Breast epithelium (tissue), 4 donors: ENCODE measurements at regions not wholly inside any gene's neighbourhood (a gene's known extent, or its start where the extent isn't known, plus 50 kb on each side); places are given as distances from the start of the nearest gene placed in this dataset.

ENCODE experiments used
- DNase-seq, 2 donors: peaks; one replicate each; pipeline ENCODE4 v3.0.0-alpha.2; 2019; ENCODE audit warnings: low spot score in 2 of 2
- H3K27ac ChIP-seq, 2 donors: fragments of 200-600 bp; sonication (generic) in 1 of 2; one replicate each; pipeline ENCODE4 v1.5.1; 2016 to 2019; ENCODE audit warnings: mild to moderate bottlenecking in 1 of 2
- H3K27me3 ChIP-seq, 2 donors: fragments of 200-600 bp; sonication (generic) in 1 of 2; one replicate each; pipeline versions ENCODE4 v1.5.1 to v1.6.0; 2017 to 2019; ENCODE audit warnings: control low read depth in 1 of 2, mild to moderate bottlenecking in 1 of 2
- H3K36me3 ChIP-seq: fragments of 200-600 bp; one replicate; pipeline ENCODE4 v1.5.1; 2019
- H3K4me1 ChIP-seq, 2 donors: fragments of 200-600 bp; sonication (generic); one replicate each; pipeline ENCODE4 v1.5.1; 2016 to 2019; ENCODE audit warnings: control low read depth in 1 of 2
- H3K4me3 ChIP-seq, 3 donors: fragments of 200-600 bp; sonication (generic); 1 replicate in 2 of 3; 2 replicates in 1 of 3; pipeline ENCODE4 v1.5.1; 2016 to 2019; ENCODE audit warnings: mild to moderate bottlenecking in 3 of 3, moderate library complexity in 2 of 3
- H3K9me3 ChIP-seq, 2 donors: fragments of 200-600 bp; sonication (generic) in 1 of 2; one replicate each; pipeline ENCODE4 v1.5.1; 2016 to 2019; ENCODE audit warnings: control low read depth in 1 of 2
- POLR2A ChIP-seq: fragments of 450-650 bp; IDR thresholded peaks from one replicate; pipeline ENCODE4 v1.6.1; 2016; ENCODE audit warnings: antibody characterized with exemption, mild to moderate bottlenecking, moderate library complexity
- POLR2AphosphoS5 ChIP-seq, 3 donors: sonication (generic); formaldehyde crosslinking; IDR thresholded peaks; one replicate each; pipeline ENCODE4 v1.6.1; 2017; ENCODE audit warnings: antibody characterized with exemption in 3 of 3
- intact Hi-C: fragments of 100-400 bp; cut with DNase I; formaldehyde crosslinking; loops from one replicate; pipeline ENCODE4 v1.15.1; 2023; ENCODE audit warnings: low total_unique reads
- TF ChIP-seq, protein P1 (sequence below), 3 donors: fragments of 450-650 bp; IDR thresholded peaks; one replicate each; pipeline ENCODE4 v1.5.1; 2016 to 2017; ENCODE audit warnings: antibody characterized with exemption in 3 of 3, mild to moderate bottlenecking in 3 of 3, moderate library complexity in 3 of 3

DNA sequence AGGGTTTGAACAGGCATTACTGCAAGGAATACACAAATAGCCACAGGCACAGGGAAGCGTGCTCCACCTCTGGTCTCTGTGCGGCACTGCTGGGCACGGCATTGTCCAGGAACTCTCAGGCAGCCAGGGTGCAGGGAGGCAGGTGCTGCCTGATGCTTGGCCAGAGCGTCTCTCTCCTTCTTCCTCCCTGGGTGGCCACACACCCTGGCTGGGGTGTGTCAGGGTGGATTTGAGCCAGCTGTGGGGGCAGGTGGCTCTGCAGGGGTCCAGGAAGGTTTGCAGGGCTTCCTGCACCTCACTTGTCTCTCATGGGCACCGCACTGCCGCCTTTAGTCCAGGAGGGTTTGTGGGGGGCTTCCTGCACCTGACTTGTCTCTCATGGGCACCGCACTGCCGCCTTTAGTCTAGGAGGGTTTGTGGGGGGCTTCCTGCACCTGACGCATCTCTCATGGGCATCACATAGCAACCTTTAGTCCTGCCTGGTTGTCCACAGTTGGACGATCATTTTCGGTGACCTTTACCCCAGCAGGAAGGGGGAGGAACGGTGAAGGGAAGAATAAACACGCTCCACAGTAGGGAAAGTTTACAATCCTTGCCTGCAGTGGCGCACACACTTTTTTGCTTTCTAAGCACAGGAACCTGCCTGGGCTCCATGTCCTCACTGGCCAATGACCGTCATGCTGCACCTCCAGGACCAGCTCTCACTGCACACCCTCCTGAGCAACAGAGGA lies 332.9 kb downstream of the EIPR1 start:
- H3K4me1 ChIP-seq: no peaks in the 10 kb centered on the region
- intact Hi-C loops: no loop called here
- H3K4me3 ChIP-seq: no peak overlapping the region
- H3K27me3 ChIP-seq: peaks cover 0 to 6% of the 10 kb centered on the region in 2 donors
- no peaks in the 10 kb centered on the region for H3K36me3 ChIP-seq
- H3K27ac ChIP-seq: no peak overlapping the region
- no peak for DNase-seq
- H3K9me3 ChIP-seq: no peaks in the 10 kb centered on the region
- TF ChIP-seq, protein P1, sequence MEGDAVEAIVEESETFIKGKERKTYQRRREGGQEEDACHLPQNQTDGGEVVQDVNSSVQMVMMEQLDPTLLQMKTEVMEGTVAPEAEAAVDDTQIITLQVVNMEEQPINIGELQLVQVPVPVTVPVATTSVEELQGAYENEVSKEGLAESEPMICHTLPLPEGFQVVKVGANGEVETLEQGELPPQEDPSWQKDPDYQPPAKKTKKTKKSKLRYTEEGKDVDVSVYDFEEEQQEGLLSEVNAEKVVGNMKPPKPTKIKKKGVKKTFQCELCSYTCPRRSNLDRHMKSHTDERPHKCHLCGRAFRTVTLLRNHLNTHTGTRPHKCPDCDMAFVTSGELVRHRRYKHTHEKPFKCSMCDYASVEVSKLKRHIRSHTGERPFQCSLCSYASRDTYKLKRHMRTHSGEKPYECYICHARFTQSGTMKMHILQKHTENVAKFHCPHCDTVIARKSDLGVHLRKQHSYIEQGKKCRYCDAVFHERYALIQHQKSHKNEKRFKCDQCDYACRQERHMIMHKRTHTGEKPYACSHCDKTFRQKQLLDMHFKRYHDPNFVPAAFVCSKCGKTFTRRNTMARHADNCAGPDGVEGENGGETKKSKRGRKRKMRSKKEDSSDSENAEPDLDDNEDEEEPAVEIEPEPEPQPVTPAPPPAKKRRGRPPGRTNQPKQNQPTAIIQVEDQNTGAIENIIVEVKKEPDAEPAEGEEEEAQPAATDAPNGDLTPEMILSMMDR (IDR thresholded peaks at IDR 0.05): no peak
- TF ChIP-seq POLR2A (no peak), POLR2AphosphoS5 (IDR thresholded peaks at IDR 0.05) (no peak)

DNA sequence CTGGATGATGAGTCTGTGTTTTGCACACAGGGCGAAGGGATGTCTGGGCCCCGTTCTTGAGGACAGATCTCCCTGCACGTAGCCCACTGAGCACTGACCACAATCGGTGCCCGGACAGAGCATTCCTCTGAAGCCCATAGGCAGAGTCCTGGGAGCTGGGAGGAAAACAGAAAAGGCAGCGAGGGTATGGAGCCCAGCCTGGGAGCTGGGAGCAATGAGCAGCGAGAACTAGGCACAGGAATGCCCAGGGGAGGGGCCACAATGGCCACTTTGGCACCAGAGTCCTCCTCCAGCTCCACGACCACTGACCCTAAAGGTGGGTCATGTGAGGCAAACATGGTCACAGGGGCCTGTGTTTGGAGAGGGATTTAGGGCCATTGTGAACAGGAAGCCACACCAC lies 333.9 kb downstream of the EIPR1 start:
- H3K4me1 ChIP-seq: no peaks in the 10 kb centered on the region
- H3K27me3 ChIP-seq: peaks cover 0 to 6% of the 10 kb centered on the region in 2 donors
- no peak overlapping the region for H3K27ac ChIP-seq
- no peaks in the 10 kb centered on the region for H3K9me3 ChIP-seq
- intact Hi-C loops: no loop called here
- H3K4me3 ChIP-seq: no peak overlapping the region
- H3K36me3 ChIP-seq: no peaks in the 10 kb centered on the region
- TF ChIP-seq POLR2A: no peak
- no peak for TF ChIP-seq POLR2AphosphoS5 (IDR thresholded peaks at IDR 0.05)
- TF ChIP-seq, protein P1 (IDR thresholded peaks at IDR 0.05): no peak
- no peak for DNase-seq

DNA sequence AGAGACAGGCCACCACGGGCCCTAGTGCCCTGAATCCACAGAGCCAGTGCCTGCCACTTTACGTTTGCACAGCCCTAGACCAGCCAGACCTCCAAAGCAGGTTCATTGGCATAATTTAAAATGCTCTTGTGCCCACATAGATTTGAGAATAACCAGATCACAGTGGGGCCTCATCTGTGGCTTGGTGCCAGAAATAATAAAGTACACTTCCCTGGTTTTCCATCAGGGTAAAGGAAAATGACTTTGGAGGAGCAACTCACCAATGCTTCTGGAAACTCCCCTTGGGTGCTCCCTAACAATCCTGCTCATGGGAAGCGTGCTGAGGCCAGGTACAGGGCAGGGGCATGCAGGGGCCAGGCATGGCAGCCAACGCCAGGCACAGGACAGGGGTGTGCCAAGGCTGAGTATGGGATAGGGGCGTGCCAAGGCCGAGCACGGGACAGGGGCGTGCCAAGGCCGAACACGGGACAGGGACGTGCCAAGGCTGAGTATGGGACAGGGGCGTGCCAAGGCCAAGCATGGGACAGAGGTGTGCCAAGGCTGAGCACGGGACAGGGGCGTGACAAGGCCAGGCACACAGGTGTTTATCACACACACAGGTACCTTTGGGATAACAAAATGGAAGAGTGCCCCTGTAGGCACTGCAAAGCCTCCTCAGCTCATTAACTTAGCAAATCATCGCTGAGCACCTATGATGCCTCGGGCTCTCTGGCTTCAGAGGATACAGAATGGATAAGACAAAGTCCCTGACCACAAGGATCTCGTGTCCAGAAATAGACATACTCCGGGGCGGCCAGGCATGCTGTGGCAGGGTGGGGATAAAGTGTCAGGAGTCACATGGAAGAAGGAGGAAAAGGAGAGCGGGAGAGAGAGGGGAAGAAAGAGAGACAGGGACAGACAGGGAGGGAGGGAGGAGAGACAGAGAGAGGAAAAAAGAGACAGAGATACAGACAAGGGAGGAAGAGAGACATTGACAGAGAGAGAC lies 334.7 kb downstream of the EIPR1 start:
- Histone ChIP-seq H3K4me1 (no peaks in the 10 kb centered on the region), H3K36me3 (no peaks in the 10 kb centered on the region), H3K27me3 (peaks cover 0 to 6% of the 10 kb centered on the region in 2 donors), H3K4me3 (no peak overlapping the region), H3K9me3 (no peaks in the 10 kb centered on the region), H3K27ac (no peak overlapping the region)
- no peak for DNase-seq
- TF ChIP-seq POLR2AphosphoS5 (IDR thresholded peaks at IDR 0.05) (no peak), POLR2A (no peak)
- TF ChIP-seq, protein P1 (IDR thresholded peaks at IDR 0.05): no peak
- intact Hi-C loops: no loop called here

DNA sequence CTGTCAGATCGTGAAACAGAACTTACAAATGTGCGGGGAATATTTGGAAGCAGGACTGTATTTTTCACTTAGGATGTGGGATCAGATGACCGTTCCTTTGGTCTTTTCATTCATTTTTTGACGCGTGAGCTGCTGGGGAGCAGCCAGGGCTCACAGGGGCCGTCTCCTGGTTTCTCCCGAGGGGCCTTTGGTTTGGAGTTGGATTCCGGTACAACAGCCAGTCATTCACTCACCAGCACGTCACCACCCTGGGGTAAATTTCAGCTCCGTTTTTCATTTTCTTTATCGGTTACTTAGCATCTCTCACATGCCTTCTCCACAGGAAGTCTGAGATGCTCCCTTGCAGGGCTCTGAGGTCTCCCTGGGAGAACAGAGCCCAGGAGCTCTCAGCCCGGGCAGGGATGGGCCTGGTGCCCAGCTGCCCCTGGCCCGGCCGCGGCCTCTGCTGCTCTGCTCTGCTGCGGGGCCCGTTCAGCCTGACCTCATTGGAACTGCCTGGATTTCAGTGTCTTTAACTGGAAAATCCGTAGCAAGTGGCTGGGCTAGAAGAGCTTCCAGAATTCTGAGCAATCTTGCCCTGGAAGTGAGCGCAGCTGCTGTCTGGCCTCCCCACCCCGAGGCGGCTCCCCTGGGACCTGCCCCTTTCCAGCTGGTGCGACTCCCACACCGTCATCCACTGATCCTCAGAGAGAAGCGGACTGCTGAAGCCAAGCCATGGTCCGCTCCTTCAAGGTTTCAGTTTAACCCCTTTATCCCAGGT lies 335.6 kb downstream of the EIPR1 start:
- no peak for TF ChIP-seq POLR2A
- TF ChIP-seq POLR2AphosphoS5 (IDR thresholded peaks at IDR 0.05): no peak
- TF ChIP-seq, protein P1 (IDR thresholded peaks at IDR 0.05): no peak
- DNase-seq: no peak
- H3K4me1 ChIP-seq: no peaks in the 10 kb centered on the region
- H3K36me3 ChIP-seq: no peaks in the 10 kb centered on the region
- intact Hi-C loops: no loop called here
- H3K27me3 ChIP-seq: peaks cover 0 to 6% of the 10 kb centered on the region in 2 donors
- no peak overlapping the region for H3K4me3 ChIP-seq
- no peak overlapping the region for H3K27ac ChIP-seq
- no peaks in the 10 kb centered on the region for H3K9me3 ChIP-seq
